HepG2 (cell line): ENCODE measurements at regions not wholly inside any gene's neighbourhood (a gene's known extent, or its start where the extent isn't known, plus 50 kb on each side); places are given as distances from the start of the nearest gene placed in this dataset.

ENCODE experiments used
- ATAC-seq: fragments of 200-7000 bp; cut with Tn5 transposase; 3 replicates; pipeline ENCODE4 v1.9.1; 2020; ENCODE audit warnings: mild to moderate bottlenecking, moderate library complexity
- BruUV-seq: library from RNA; stranded (reverse); fragments of 400-500 nt; replicated peaks from 2 replicates; lab custom pipeline; 2021; lab: Mats Ljungman, UMichigan
- CTCF ChIA-PET: fragments of 300-600 bp; formaldehyde crosslinking; extraction: SDS; loops from one replicate; lab custom pipeline; 2021; ENCODE audit warnings: low total read pairs, inconsistent platforms, low intra/inter-chr PET ratio; lab: Yijun Ruan, JAX
- POLR2A ChIA-PET: fragments of 350-600 bp; sonication (Branson Sonifier 250); formaldehyde crosslinking; loops from one replicate; lab custom pipeline; 2020; ENCODE audit warnings: antibody characterized with exemption, inconsistent platforms; lab: Yijun Ruan, JAX
- DNase-seq: peaks from one replicate; pipeline ENCODE4 v3.0.0-alpha.2; 2015; ENCODE audit warnings: low spot score
- FAIRE-seq: peaks from 3 replicates; lab custom pipeline; 2011; peaks lifted over from hg19 to GRCh38; lab: Jason Lieb, UNC
- H2AFZ ChIP-seq: one replicate; pipeline ENCODE4 v1.6.1; 2011; ENCODE audit warnings: low read length, inconsistent platforms
- H3K27ac ChIP-seq: fragments of 300-600 bp; 3 replicates; pipeline ENCODE4 v1.8.0; 2011; ENCODE audit warnings: mixed run types, mild to moderate bottlenecking, mixed read lengths, low read length, inconsistent platforms; ENCODE audit not compliant: insufficient read depth; ENCODE audit errors: extremely low read length
- H3K27me3 ChIP-seq, 2 experiments: fragments of 200-600 bp in 1 of 2; 2 replicates in 1 of 2; 3 replicates in 1 of 2; pipeline versions ENCODE4 v1.6.0 to v1.8.0; 2011; ENCODE audit warnings: low read length in 2 of 2, mild to moderate bottlenecking in 2 of 2, moderate library complexity in 2 of 2, inconsistent platforms in 1 of 2; ENCODE audit not compliant: insufficient read depth in 2 of 2, control insufficient read depth in 1 of 2
- H3K36me3 ChIP-seq, 2 experiments: fragments of 200-600 bp in 1 of 2; replicated peaks in 1 of 2; 2 replicates in 1 of 2; 3 replicates in 1 of 2; pipeline versions ENCODE4 v1.5.1 to v1.8.0; 2011; ENCODE audit warnings: low read length in 2 of 2, inconsistent platforms in 1 of 2; ENCODE audit not compliant: insufficient read depth in 2 of 2, control insufficient read depth in 1 of 2
- H3K4me1 ChIP-seq: 2 replicates; pipeline ENCODE4 v1.5.1; 2012; ENCODE audit warnings: low read length, inconsistent platforms; ENCODE audit not compliant: insufficient read depth
- H3K4me2 ChIP-seq: 2 replicates; pipeline ENCODE4 v1.6.0; 2011; ENCODE audit warnings: low read depth, low read length, inconsistent platforms
- H3K4me3 ChIP-seq, 3 experiments: fragments of 200-600 bp in 1 of 3; sonication (generic), shearing (Covaris generic) in 1 of 3; replicated peaks in 1 of 3; 2 replicates each; pipeline ENCODE4 v1.5.1; 2011 to 2016; ENCODE audit warnings: low read length in 3 of 3, inconsistent platforms in 2 of 3, low read depth in 2 of 3, mild to moderate bottlenecking in 2 of 3, control low read depth in 1 of 3, mixed read lengths in 1 of 3; ENCODE audit not compliant: insufficient read depth in 1 of 3
- H3K79me2 ChIP-seq: one replicate; pipeline ENCODE4 v1.6.1; 2011; ENCODE audit warnings: low read length, inconsistent platforms; ENCODE audit not compliant: insufficient read depth
- H3K9ac ChIP-seq: 2 replicates; pipeline ENCODE4 v1.6.0; 2011; ENCODE audit warnings: mild to moderate bottlenecking, low read depth, low read length, inconsistent platforms; ENCODE audit not compliant: insufficient read depth
- H3K9me3 ChIP-seq: 2 replicates; pipeline ENCODE4 v1.5.1; 2012; ENCODE audit warnings: mild to moderate bottlenecking, low read length
- H4K20me1 ChIP-seq: 2 replicates; pipeline ENCODE4 v1.6.0; 2011; ENCODE audit warnings: inconsistent platforms, mild to moderate bottlenecking, low read length, moderate library complexity; ENCODE audit not compliant: insufficient read depth
- ARID3A ChIP-seq: IDR thresholded peaks from 2 replicates; pipeline ENCODE4 v1.6.1; 2012; ENCODE audit warnings: low read depth, low read length, improper control_type of control experiment
- BCLAF1 ChIP-seq: fragments of 450-650 bp; IDR thresholded peaks from 2 replicates; pipeline ENCODE4 v1.6.1; 2017; ENCODE audit warnings: mild to moderate bottlenecking
- EEA1 ChIP-seq: sonication (generic); formaldehyde crosslinking; IDR thresholded peaks from 2 replicates; pipeline ENCODE4 v1.5.1; 2020; ENCODE audit warnings: mild to moderate bottlenecking, missing genetic modification reagents, borderline replicate concordance
- FOXP1 ChIP-seq, 2 experiments: fragments of 450-650 bp in 1 of 2; IDR thresholded peaks; 2 replicates each; pipeline ENCODE4 v1.6.1; 2017 to 2018; ENCODE audit warnings: antibody characterized with exemption in 1 of 2
- HOMEZ ChIP-seq: IDR thresholded peaks from 2 replicates; pipeline ENCODE4 v1.6.1; 2016; ENCODE audit warnings: low read depth
- KDM4B ChIP-seq: sonication (generic); formaldehyde crosslinking; IDR thresholded peaks from 2 replicates; pipeline ENCODE4 v1.4.0; 2020; ENCODE audit warnings: missing genetic modification reagents
- RCOR2 ChIP-seq: IDR thresholded peaks from 2 replicates; pipeline ENCODE4 v1.6.1; 2016; ENCODE audit warnings: missing biosample characterization, missing genetic modification reagents
- SRF ChIP-seq: IDR thresholded peaks from 2 replicates; pipeline ENCODE4 v1.6.1; 2011; ENCODE audit warnings: mild to moderate bottlenecking, low read depth, low read length, moderate library complexity
- THAP11 ChIP-seq: IDR thresholded peaks from 2 replicates; pipeline ENCODE4 v1.6.1; 2016; ENCODE audit warnings: missing biosample characterization, missing genetic modification reagents
- ZNF580 ChIP-seq: IDR thresholded peaks from 2 replicates; pipeline ENCODE4 v1.6.1; 2016; ENCODE audit warnings: low read depth, borderline replicate concordance
- ZNF841 ChIP-seq: sonication (generic); formaldehyde crosslinking; IDR thresholded peaks from 2 replicates; pipeline ENCODE4 v1.8.1; 2023; ENCODE audit warnings: missing genetic modification reagents, borderline replicate concordance
- WGBS: methylation state at CpG from one replicate; pipeline ENCODE4 v1.1.6; 2017; ENCODE audit warnings: low lambda C conversion rate; 5-methylcytosine and 5-hydroxymethylcytosine counted together
- in situ Hi-C: cut with HindIII; loops from 2 replicates; pipeline ENCODE4 v1.10.0; 2017; ENCODE audit warnings: low pct_unique_long_range_greater_than_20kb; ENCODE audit not compliant: extremely low pct_ligation_motif_present
- intact Hi-C: fragments of 100-400 bp; cut with micrococcal nuclease; formaldehyde crosslinking; loops from one replicate; pipeline ENCODE4 v1.10.0; 2022; ENCODE audit not compliant: unreplicated experiment

- peak overlapping the region; percentile 50 for H2AFZ ChIP-seq
- ChIA-PET CTCF (no interaction called here), POLR2A (interaction anchor here (1.4 kb wide), 1 partner anchor 12 kb away, joined by 3 read pairs; no protein-coding TSS in a partner anchor)
- no peak overlapping the region for H3K4me3 ChIP-seq
- peak; percentile 44; the same call in 2 of the 3 replicates for ATAC-seq
- no peaks in the 10 kb centered on the region for H3K27me3 ChIP-seq
- FAIRE-seq, result no peak
- WGBS, result 21% methylated on average over 2 of the region's 2 CpGs
- TF ChIP-seq ZNF580 (CRISPR knock-in tag), result no peak
- peak; percentile 43; the same call in 1 of the 2 replicates for TF ChIP-seq HOMEZ (CRISPR knock-in tag)
- peak; percentile 51; the same call in 1 of the 2 replicates for TF ChIP-seq SRF
- no peaks in the 10 kb centered on the region for H3K36me3 ChIP-seq
- in situ Hi-C loops, result loop anchor here (25.0 kb wide), 1 partner anchor 1185 kb away; no protein-coding TSS in a partner anchor
- H3K4me2 ChIP-seq, result 0 out of 2 replicates have a peak overlapping the region, but pooled peaks have one; percentile 9
- no peaks in the 10 kb centered on the region for H3K9me3 ChIP-seq
- H3K27ac ChIP-seq, result no peak overlapping the region
- intact Hi-C loops, result loop anchor here (5.0 kb wide), 1 partner anchor 35 kb away; no protein-coding TSS in a partner anchor
- DNase-seq, result no peak
- H4K20me1 ChIP-seq, result no peaks in the 10 kb centered on the region
- no peaks in the 10 kb centered on the region for H3K79me2 ChIP-seq
- peaks cover 27% of the 10 kb centered on the region for H3K4me1 ChIP-seq
- BruUV-seq, result no TSS peak
- no peak overlapping the region for H3K9ac ChIP-seq
Measured at GRCh38 chr3:80697291-80697690, 929.5 kb upstream of the ROBO1 start.

GRCh38 chr3:80696280-80696679, 928.5 kb upstream of the ROBO1 start:
- peak overlapping the region; percentile 44 for H3K4me2 ChIP-seq
- no peak overlapping the region for H2AFZ ChIP-seq
- H3K9me3 ChIP-seq, result no peaks in the 10 kb centered on the region
- peak; percentile 94 for DNase-seq
- intact Hi-C loops, result loop anchor here (5.0 kb wide), 1 partner anchor 36 kb away; no protein-coding TSS in a partner anchor
- no peaks in the 10 kb centered on the region for H3K79me2 ChIP-seq
- H3K27me3 ChIP-seq, result no peaks in the 10 kb centered on the region
- no TSS peak for BruUV-seq
- CTCF ChIA-PET, result no interaction called here
- peak; percentile 92 for FAIRE-seq
- POLR2A ChIA-PET, result interaction anchor here (1.4 kb wide), 1 partner anchor 13 kb away, joined by 3 read pairs; no protein-coding TSS in a partner anchor
- in situ Hi-C loops, result loop anchor here (25.0 kb wide), 1 partner anchor 1184 kb away; no protein-coding TSS in a partner anchor
- H3K9ac ChIP-seq, result no peak overlapping the region
- no peaks in the 10 kb centered on the region for H3K36me3 ChIP-seq
- H3K4me3 ChIP-seq, result peak overlapping the region in 1 of 3 experiments; percentile 13; a peak in 1 of 6 replicates
- 13% methylated on average over 2 of the region's 2 CpGs for WGBS
- peak; percentile 99 for ATAC-seq
- H4K20me1 ChIP-seq, result no peaks in the 10 kb centered on the region
- peak overlapping the region; percentile 41 for H3K27ac ChIP-seq
- H3K4me1 ChIP-seq, result peaks cover 27% of the 10 kb centered on the region
- TF ChIP-seq EEA1 (CRISPR knock-in tag) (no peak), THAP11 (CRISPR knock-in tag) (peak; percentile 28; the same call in 1 of the 2 replicates), KDM4B (CRISPR knock-in tag) (no peak), ARID3A (peak; percentile 84), FOXP1 (IDR thresholded peaks at IDR 0.05) (no peak), FOXP1 (CRISPR knock-in tag; IDR thresholded peaks at IDR 0.05) (0 out of 2 replicates have a peak, but pooled peaks have one; percentile 44), RCOR2 (0 out of 2 replicates have a peak, but pooled peaks have one; percentile 27), ZNF841 (CRISPR knock-in tag) (no peak), BCLAF1 (no peak)
